HG03342 (cell line): ENCODE measurements at regions not wholly inside any gene's neighbourhood (a gene's known extent, or its start where the extent isn't known, plus 50 kb on each side); places are given as distances from the start of the nearest gene placed in this dataset.

ENCODE experiments used
- ATAC-seq: cut with Tn5 transposase; IDR thresholded peaks from one replicate; pipeline ENCODE4 v1.9.1; 2021; ENCODE audit warnings: mild to moderate bottlenecking, moderate library complexity; ENCODE audit not compliant: unreplicated experiment

DNA sequence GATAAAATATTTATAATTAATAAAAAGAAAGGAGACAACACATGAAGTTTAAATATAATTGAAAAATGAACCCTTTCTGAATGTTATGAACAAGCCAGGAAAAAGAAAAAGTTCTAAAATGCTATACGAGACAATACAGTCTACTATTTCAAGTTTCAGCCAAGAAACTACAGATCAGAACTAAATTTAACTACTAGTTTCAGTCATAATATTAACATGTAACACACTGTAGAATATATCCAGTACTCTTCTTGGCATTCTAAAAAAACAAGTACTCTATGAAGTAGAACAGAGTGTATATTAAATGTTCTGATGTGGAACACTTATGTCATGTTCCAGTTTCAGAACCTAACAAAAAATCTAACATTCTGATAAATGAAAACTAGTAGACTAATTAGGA, 679.7 kb downstream of the FAT4 start:
- ATAC-seq: no peak

DNA sequence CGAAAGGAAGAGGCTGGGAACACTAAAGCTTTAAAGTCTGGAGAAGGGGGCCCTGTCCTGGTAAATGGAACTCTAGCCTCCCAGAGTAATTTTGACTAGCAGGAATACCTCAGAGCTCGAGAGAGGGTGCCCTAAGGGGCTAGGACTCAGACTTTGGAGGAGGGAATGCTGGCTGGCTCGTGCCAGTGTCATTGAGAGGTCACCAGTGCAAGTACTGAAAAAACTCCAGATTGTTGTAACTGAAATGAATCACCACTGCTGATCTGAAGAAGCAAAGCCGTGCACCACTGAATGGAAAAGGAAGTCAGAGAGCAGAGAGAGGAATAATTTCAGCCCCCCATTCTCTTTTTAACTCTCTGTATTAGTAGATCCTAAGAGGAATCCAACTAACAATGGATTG, 690.2 kb downstream of the FAT4 start:
- ATAC-seq: no peak

- ATAC-seq: no peak
These were observed 692.4 kb downstream of the FAT4 start for GRCh38 chr4:126007142-126007541.

GRCh38 chr4:126012691-126013290, 698.0 kb downstream of the FAT4 start:
- no peak for ATAC-seq

DNA sequence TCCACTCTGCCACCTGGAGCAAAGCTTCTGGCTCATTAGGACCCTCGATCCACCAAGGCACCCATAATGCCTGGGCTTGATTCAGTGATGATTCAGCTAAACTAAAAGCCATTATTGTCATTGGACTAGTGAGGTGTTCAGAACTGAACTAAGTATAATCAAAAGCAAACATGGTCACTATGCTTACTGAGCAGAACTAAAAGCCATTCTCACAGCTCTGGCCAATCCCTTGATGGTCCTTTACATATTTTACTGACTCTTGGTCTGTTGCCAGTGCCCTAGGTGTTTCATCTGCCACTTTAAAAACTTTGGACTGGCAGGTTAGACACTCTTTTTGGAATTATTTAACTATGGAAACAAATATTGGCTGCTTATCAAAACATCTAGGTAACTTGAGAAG, 703.5 kb downstream of the FAT4 start:
- ATAC-seq: no peak

DNA sequence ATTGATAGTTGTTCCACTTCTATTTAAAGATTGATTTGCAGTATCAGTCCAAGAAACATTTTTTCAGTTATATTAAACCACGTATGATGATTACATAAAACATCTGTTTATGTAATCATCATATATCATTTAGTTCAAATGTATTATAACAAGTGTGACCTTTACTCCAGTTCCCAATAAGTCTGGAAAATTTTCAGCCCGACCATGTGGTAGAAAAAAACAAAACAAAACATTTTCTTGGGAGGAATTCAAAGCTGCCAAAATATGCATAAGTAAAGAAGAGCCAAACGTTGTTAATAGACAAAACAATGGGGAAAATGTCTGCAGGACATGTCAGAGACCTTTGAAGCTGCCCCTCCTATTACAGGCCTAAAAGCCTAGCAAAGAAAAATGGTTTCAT, 709.1 kb downstream of the FAT4 start:
- no peak for ATAC-seq

DNA sequence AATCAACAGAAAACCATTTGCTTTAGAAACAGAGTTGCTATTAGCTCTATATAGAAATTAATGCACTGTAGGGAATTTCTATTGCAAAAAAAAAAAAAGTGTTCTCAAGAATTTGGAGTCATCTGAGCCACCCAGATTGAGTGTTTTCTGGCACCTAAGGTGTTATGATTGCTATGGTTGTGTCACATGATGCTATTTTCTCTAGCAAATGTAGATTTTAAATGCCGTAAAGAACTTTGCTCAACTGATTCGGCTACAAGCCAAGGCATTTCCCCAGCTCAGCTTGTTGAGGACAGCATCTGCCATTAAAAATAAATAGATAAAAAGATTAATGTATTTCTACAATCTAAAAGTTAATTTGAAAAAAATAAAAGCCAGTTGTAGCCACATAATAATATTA, 712.8 kb downstream of the FAT4 start:
- no peak for ATAC-seq

DNA sequence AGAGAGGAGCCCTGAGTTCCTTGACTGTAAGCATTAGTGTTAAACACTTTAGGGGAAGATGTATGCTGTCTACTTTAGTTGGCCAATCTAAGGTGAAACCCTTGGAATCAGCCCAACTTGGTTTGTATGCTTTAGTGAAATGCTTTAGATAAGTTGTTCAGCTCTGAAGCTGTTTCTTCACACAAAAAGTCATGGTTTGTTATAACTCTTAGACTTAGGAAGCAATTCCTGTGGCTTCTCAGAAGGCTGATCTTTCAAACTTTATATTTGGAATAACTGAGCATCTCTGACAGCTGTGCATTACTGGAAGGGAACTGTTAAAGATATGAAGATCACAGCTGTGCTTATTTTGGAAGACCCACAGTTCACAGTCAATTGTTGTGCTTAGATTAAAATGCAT, 714.1 kb downstream of the FAT4 start:
- no peak for ATAC-seq

GRCh38 chr4:126037231-126037630, 722.5 kb downstream of the FAT4 start:
- ATAC-seq: no peak

- no peak for ATAC-seq
These were observed 723.9 kb downstream of the FAT4 start for GRCh38 chr4:126038502-126039144.

- no peak for ATAC-seq
These were observed 731.4 kb downstream of the FAT4 start for GRCh38 chr4:126046081-126046614.

GRCh38 chr4:126047114-126047513, 732.4 kb downstream of the FAT4 start:
- ATAC-seq: no peak

- ATAC-seq: no peak
These were observed 737.1 kb downstream of the FAT4 start for GRCh38 chr4:126051689-126052424.

- ATAC-seq: no peak
These were observed 741.4 kb downstream of the FAT4 start for GRCh38 chr4:126056116-126056650.

- ATAC-seq: no peak
These were observed 742.6 kb downstream of the FAT4 start for GRCh38 chr4:126057371-126057770.

- ATAC-seq: no peak
These were observed 743.8 kb downstream of the FAT4 start for GRCh38 chr4:126058596-126058995.

GRCh38 chr4:126061655-126062054, 746.9 kb downstream of the FAT4 start:
- no peak for ATAC-seq

DNA sequence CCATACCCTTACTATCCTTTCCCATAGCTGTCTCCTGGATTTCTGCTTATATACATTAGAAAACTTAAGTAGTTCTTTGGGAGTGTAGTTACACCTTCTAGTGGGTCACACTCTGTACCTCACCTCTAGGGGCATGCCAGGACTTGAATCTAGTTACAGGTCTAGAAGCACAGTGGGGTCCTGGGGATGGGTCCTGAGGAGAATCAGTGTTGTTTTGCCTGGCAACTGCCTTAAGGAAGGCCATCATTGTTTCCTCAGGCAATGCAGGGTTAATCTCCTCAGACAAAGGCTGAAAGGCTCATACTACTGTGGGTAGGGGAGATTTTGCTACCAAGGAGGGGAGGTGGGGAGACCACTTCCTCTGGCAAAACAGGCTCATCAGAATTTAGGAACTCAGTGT, 750.3 kb downstream of the FAT4 start:
- no peak for ATAC-seq

GRCh38 chr4:126071346-126072333, 756.9 kb downstream of the FAT4 start:
- ATAC-seq: no peak

DNA sequence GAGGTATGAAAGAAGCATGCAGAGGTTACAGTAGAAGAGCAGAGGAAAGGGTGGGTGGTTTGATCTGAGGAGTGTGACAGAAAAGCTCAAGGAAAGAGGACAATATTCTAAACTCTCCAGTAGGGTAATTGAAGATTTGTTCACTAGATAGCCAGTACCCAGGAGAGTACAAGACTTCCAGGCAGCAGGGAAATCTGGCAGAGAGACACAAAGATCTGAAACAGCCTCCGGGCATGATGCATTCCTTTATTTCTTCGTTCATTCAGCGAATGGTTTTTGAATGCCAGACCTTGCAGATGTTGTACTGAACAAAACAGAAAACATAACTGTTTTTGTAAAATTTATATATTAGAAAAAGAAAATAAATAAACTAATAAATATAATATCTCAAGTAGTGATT, 766.6 kb downstream of the FAT4 start:
- ATAC-seq: no peak

DNA sequence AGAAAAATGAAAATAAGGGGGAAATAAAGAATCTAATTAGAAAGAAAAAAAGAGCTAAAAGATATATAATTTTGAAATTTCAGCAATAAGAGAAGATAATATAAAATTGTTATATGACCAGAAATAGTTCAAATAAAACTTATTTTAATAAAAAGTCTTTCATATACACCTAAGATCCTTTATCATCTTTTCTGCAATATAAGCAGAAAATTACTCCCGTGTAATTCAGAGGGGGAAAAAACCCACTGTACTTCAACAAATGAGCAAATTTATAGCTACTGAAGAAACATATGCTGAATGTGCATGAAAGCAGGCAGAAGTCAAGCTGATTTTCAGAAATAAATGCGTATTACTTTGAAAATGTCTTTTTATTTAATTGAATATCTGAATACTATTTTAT, 771.3 kb downstream of the FAT4 start:
- ATAC-seq: no peak
